ENCODE measurements at regions not wholly inside any gene's neighbourhood (a gene's known extent, or its start where the extent isn't known, plus 50 kb on each side); places are given as distances from the start of the nearest gene placed in this dataset.

DNA sequence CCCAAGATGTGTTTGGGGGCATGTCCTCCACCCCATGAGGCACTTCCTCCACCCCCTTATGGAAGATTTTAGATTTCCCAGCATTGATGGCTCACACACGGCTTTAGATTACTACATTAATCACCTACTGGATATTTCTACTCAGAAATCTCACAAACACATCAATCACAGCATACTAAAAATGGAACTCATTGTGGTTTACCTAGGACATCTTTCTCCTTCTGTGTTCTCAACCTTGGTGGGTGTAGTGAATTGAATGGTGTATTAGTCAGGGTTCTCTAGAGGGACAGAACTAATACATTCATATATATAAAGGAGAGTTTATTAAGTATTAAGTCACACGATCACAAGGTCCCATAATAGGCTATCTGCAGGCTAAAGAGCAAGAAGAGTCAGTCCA is 82.1 kb upstream of the CYRIA start:
- no peaks in the 10 kb centered on the region for H3K36me3 ChIP-seq
- no peak overlapping the region for H3K27ac ChIP-seq
- no peaks in the 10 kb centered on the region for H3K27me3 ChIP-seq
- DNase-seq (ENCODE audit: low read depth in 1 of 2, low spot score in 1 of 2), result no peak
- TF ChIP-seq, protein P1, sequence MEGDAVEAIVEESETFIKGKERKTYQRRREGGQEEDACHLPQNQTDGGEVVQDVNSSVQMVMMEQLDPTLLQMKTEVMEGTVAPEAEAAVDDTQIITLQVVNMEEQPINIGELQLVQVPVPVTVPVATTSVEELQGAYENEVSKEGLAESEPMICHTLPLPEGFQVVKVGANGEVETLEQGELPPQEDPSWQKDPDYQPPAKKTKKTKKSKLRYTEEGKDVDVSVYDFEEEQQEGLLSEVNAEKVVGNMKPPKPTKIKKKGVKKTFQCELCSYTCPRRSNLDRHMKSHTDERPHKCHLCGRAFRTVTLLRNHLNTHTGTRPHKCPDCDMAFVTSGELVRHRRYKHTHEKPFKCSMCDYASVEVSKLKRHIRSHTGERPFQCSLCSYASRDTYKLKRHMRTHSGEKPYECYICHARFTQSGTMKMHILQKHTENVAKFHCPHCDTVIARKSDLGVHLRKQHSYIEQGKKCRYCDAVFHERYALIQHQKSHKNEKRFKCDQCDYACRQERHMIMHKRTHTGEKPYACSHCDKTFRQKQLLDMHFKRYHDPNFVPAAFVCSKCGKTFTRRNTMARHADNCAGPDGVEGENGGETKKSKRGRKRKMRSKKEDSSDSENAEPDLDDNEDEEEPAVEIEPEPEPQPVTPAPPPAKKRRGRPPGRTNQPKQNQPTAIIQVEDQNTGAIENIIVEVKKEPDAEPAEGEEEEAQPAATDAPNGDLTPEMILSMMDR (IDR thresholded peaks at IDR 0.05; ENCODE audit: low read depth, low read length), result no peak
- peaks cover 12% of the 10 kb centered on the region for H3K4me1 ChIP-seq (ENCODE audit: low read depth)
- no peaks in the 10 kb centered on the region for H3K9me3 ChIP-seq (ENCODE audit: low read depth)
- H3K4me3 ChIP-seq, result no peak overlapping the region

DNA sequence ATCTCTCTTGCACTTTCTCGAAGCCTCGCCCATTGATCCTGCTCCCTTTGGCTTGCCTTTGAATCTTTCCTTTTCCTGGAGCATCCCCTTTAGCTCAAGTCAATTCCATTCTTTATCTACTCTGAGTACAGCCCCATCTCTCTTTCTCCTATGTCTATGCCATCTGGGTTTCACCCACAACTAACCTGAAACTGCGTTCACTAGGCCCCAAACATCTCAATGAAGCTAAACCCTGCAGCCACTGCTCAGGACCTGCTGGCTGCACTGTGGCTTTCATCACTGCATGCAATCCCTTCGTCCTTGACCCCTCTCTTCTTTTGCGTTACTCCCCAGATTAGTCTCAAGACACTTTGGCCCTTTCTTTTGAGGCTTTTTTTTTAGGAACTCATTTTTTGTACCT is 81.6 kb upstream of the CYRIA start:
- no peak overlapping the region for H3K4me3 ChIP-seq
- DNase-seq (ENCODE audit: low read depth in 1 of 2, low spot score in 1 of 2), result no peak
- H3K27ac ChIP-seq, result no peak overlapping the region
- TF ChIP-seq, protein P1 (IDR thresholded peaks at IDR 0.05; ENCODE audit: low read depth, low read length), result no peak
- H3K27me3 ChIP-seq, result no peaks in the 10 kb centered on the region
- H3K9me3 ChIP-seq (ENCODE audit: low read depth), result no peaks in the 10 kb centered on the region
- H3K36me3 ChIP-seq, result no peaks in the 10 kb centered on the region
- H3K4me1 ChIP-seq (ENCODE audit: low read depth), result peaks cover 12% of the 10 kb centered on the region

DNA sequence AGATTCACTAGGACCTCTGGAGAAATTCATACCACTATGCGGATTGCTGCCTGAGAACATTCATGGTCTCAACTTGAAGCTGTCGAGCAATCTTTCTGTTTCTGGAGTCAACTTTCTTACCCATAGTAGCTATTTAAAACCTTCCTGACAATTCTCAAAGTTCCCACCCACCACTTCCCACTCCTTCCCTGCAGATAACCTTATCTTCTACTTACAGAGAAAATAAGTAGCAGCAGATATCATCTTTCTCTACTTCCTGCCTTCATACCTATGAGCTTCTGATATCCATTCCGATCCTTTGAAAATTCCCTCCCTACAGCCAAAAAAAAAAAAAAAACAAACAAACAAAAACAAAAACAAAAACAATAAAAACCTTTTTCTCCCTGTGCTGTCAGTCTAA is 81.2 kb upstream of the CYRIA start:
- H3K9me3 ChIP-seq (ENCODE audit: low read depth), result no peaks in the 10 kb centered on the region

DNA sequence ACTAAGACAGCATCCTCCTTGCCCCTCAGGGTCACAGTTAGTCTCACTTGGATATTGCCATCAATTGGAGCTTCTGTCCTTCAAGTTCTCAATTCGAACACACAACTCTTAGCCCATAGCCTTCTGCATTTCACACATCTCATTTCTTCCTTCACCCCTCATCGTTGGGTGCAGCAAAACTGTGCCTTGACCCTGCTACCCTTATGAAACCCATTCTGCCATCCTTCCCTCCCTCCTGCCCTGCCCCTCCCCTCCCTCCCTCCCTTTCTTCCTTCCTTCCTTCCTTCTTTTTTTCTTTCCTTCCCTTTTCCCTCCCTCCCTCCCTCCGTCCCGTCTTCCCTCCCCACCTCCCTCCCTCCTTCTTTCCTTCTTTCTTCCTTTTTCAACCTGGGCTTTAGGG is 80.7 kb upstream of the CYRIA start:
- Histone ChIP-seq H3K9me3 (ENCODE audit: low read depth) (no peaks in the 10 kb centered on the region), H3K27ac (no peak overlapping the region), H3K36me3 (no peaks in the 10 kb centered on the region), H3K4me1 (ENCODE audit: low read depth) (peaks cover 12% of the 10 kb centered on the region), H3K27me3 (no peaks in the 10 kb centered on the region), H3K4me3 (no peak overlapping the region)
- no peak for DNase-seq (ENCODE audit: low read depth in 1 of 2, low spot score in 1 of 2)
- TF ChIP-seq, protein P1 (IDR thresholded peaks at IDR 0.05; ENCODE audit: low read depth, low read length), result no peak

More for the DNA sequence above, 81.2 kb upstream of the CYRIA start:
- TF ChIP-seq, protein P1 (IDR thresholded peaks at IDR 0.05; ENCODE audit: low read depth, low read length), result no peak
- Histone ChIP-seq H3K27ac (no peak overlapping the region), H3K36me3 (no peaks in the 10 kb centered on the region), H3K4me1 (ENCODE audit: low read depth) (peaks cover 12% of the 10 kb centered on the region), H3K27me3 (no peaks in the 10 kb centered on the region), H3K4me3 (no peak overlapping the region)
- DNase-seq (ENCODE audit: low read depth in 1 of 2, low spot score in 1 of 2), result no peak

DNA sequence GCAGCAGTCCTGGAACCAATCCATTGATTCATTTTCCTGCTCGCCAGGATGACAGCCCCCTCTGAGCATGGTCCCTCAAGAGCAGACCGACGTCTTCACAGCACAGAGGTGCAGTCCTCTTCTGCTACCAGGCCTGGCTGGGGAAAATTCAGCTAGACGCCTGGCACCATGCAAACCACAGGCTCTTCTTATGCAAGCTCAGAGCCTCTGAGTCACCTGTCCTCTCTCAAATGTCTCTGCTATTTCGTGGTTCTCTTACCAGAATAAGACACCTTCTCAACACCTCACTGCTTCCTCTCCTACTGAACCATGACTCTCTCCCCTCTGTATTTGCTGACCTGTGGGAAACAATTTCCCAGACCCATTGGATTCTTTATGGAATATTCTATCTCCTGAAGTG is 79.8 kb upstream of the CYRIA start:
- no peaks in the 10 kb centered on the region for H3K9me3 ChIP-seq (ENCODE audit: low read depth)
- no peak overlapping the region for H3K4me3 ChIP-seq
- TF ChIP-seq, protein P1 (IDR thresholded peaks at IDR 0.05; ENCODE audit: low read depth, low read length), result no peak
- peaks cover 12% of the 10 kb centered on the region for H3K4me1 ChIP-seq (ENCODE audit: low read depth)
- H3K27ac ChIP-seq, result no peak overlapping the region
- no peaks in the 10 kb centered on the region for H3K36me3 ChIP-seq
- DNase-seq (ENCODE audit: low read depth in 1 of 2, low spot score in 1 of 2), result no peak
- no peaks in the 10 kb centered on the region for H3K27me3 ChIP-seq

DNA sequence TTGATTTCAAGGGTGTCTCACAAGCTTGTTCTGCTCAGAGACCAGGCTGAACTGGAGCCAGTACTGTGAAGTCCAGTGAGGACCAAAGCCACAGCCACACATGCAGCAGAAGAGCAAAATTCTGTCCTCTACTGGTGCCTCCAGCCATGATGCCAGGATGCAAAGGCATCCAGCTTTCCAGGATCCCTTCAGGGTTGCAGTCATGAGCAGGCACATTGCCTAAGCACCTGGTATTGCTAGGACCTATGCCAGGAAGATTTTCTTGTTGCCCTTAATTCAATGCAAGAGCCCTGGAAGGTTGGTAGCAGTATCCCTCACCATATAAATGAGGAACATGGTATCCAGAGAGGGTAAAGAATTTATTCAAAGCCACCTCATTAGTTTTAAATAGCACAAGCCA is 78.9 kb upstream of the CYRIA start:
- Histone ChIP-seq H3K27me3 (no peaks in the 10 kb centered on the region), H3K4me1 (ENCODE audit: low read depth) (peaks cover 12% of the 10 kb centered on the region), H3K4me3 (no peak overlapping the region), H3K36me3 (no peaks in the 10 kb centered on the region), H3K9me3 (ENCODE audit: low read depth) (no peaks in the 10 kb centered on the region), H3K27ac (no peak overlapping the region)
- no peak for DNase-seq (ENCODE audit: low read depth in 1 of 2, low spot score in 1 of 2)
- TF ChIP-seq, protein P1 (IDR thresholded peaks at IDR 0.05; ENCODE audit: low read depth, low read length), result no peak

All from cardiac muscle cell (in vitro differentiated cells and primary cell).